Right hindlimb (tissue), 1 donor: ENCODE measurements at regions not wholly inside any gene's neighbourhood (a gene's known extent, or its start where the extent isn't known, plus 50 kb on each side); places are given as distances from the start of the nearest gene placed in this dataset.
"Not testable (repeated sequence)": the region's sequence is repeated elsewhere in the genome, so short reads cannot be mapped to it uniquely, and the experiment has no call there.

Experiments used
- DNase-seq: peaks from one replicate; pipeline ENCODE4 v3.0.0-alpha.2; 2018

DNA sequence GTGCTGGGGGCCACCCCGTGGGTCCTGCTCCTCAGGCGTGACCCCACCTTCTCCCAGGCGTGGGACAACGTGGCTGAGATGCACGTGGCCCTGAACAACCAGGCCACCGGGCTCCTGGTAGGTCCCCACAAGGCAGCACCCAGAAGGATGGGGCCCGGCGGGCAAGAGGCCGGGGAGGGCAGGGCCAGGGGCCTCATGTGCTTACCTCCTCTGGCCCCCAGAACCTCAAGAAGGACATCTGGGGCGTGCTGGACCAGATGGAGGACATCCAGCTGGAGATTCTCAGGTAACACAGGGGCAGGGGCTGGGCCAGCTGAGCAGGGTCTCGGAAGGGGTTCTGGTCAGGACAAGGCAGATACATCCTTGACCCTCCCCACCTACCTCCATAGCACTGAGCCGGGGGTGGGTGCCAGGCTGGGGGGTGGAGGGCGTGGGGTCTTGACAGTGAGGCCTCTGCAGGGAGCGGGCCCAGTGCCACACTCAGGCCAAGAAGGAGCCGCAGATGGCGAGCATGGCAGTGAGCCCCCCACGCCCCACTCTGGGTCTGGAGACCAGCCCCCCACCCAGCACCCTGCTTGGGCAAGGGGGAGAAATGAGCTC, 186.3 kb downstream of the IGLL1 start:
- DNase-seq: no peak

DNA sequence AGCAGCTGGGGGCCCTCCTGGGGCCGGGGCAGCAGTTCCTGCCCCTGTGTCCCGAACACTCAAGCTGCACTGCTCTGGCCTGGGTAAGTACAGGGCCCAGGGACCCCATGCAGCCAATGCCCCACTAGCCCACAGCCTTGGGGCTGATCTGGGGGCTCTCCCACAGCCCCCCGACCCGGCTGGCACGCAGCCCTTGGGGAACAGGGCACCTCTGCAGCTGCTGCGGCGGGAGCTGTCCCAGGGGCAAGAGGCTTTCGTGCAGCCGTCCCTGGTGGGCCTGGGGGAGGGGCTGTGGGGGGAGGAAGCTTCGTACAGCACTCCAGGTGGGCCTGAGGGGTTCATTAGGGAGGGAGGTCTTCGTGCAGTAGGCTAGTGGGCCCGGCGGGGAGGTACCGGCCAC, 186.9 kb downstream of the IGLL1 start:
- not testable (repeated sequence) for DNase-seq

DNA sequence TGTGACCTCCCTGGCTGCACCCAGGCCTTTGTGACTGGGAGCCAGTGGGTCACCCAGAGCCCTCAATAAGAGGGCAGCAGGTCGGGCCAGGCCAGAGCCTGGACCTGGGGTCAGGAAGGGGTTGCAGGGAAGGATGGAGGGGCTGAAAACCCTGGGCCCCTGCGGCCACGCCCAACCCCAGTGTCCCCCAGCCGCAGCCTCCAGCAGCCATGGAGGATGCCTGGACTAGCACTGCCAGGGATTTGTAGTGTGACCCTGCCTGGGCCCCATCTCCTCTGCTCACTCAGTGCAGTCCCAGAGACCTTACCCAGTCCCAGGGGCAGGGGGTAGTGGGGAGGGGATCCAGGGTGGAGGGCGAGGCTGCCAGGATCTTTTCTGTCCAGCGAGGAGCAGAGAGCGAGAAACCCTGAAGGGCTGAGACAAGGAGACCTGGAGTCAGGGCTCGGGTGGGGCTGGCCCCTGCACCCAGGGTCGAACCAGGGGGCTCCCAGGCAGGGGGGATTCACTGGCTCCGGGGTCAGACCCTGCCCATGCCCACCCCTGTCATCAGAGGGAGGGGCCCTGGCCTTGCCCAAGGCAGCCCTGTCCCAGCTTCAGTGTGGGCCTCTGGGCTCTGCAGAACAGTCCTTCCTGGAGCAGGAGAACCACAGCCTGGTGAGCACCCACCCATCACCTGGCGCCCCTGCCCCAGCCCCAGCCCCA, 187.5 kb downstream of the IGLL1 start:
- no peak for DNase-seq

DNA sequence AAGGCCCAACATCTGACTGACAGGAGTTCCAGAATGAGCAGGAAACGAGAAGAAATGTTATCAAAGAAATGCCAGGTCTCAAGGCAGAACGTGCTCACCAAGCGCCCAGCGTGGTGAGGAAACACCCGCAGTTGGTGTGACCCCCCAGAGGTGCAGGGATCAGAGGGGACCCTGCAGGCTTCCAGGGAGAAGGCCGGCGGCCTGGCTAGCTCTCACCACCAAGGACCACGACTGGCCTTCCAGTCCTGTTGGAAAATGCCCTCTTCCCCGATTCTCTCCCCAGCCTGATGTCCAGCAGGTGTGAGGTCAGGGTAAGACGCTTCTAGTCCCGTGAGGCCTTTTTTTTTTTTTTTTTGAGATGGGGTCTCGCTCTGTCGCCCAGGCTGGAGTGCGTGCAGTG, 189.1 kb downstream of the IGLL1 start:
- no peak for DNase-seq

DNA sequence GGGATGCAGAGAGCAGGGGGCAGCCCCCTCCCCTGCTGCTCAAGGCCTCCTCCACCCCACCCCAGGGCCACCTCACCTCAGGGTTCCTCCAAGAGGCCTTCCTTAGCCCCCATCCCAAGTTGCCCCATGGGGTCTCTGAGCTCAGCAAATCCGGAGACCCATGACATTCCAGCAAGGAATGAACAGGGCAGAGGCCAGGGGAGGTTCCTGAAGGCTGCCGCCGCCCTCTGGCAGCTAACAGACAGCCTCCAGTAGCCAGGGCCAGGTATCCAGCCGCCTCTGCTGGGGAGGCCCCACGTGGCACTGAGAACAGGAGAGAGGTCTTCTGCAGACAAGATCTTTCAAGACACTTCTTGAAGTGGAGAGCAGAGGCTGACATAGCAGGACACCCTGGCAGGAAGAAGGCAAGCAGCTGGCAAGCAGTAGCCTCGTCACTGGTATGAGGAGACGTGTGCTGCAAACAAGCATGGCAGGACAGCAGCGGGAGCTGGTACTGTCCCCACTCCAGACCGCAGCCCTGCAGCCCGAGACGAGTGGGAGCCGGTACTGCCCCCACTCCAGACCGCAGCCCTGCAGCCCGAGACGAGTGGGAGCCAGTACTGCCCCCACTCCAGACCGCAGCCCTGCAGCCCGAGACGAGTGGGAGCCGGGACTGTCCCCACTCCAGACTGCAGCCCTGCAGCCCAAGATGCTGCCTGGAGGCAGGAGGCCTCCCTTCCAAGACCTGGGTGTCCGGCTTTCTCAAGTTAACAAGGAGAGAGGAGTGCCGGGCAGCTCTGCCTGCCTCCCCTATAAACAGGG, 190.6 kb downstream of the IGLL1 start:
- no peak for DNase-seq

DNA sequence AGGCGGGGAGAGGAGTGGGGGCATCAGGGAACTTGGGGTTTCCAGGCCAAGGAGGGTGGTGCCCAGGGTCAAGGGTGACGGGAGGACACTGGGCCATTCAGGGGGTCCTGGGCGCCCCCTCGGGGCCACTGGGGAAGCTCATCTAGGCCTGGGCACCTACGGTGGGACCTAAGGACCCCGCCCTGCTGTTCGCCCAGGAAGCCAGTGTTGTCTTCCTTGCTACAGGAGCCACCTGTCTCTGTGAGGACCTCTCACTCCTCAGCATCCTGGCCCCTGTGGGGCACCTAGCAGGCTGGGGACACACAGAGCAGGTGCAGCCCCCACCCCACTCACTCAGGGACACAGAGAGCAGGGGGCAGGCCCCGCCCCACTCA, 191.6 kb downstream of the IGLL1 start:
- DNase-seq: no peak

DNA sequence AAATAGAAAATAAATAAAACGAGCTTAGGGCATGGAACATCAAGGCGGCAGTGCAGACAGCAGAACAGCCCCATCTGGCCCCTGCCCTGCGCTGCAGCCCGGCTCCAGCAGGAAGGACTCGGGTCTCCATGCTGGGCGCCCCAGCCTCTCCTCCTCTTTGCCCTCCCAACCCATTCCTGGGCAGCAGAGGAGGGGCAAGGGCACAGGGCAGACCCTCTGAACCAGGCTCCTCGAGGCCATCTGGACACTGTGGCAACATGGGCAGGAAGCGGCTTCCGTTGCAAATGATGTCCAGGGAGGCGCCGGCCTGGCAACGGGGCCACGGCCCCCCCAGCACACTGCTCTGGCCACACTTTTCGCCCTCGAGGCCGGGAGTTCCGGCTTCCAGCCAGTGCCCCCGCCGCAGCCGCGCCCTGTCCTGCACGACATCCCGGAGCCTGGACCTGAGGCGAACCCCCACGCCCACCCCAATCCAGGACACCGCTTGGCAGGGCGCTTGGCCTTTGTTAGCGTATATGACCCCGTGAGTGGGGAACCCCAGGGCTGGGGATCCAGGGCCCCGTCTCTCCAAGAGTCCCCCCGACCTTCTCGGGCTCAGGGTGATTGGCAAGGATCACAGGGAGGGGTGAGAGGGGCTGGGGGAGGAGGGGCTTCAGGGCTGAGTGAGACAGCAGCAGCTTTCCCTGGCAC, 192.1 kb downstream of the IGLL1 start:
- DNase-seq: no peak

DNA sequence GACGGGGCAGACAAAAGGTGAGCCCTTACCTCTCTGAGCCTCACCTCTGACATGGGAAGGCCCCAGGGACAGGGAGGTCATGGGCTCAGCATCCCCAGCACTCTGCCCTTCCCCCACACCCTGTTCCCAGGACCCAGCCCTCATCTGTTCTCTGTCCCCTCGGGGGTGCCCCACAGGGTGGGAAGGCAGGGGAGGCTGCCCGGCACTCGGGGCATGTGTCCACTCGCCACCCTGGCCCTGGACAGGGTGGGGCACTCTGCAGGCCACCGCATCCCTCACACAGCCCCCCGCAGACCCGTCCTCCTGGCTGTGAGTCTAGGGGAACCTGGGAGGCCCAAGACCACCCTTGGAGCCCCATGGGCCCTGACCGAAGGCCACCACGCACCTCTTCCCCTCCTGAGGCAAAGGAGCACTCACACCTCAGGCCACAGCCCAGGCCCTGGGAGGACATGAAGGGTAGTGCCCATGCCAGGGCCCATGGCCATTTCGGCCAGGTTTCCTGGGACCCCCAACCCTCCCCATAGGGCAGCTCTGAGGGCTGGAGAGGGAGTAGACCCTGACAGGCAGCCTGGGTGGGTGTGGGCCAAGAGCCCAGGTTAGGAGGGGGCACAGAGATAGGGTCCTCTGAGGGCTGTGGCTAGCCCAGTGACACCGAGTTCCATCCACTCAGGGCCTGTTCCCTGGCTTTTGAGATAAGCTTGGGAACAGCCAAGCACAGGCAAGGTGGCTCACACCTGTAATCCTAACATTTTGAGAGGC, 193.1 kb downstream of the IGLL1 start:
- DNase-seq: no peak

DNA sequence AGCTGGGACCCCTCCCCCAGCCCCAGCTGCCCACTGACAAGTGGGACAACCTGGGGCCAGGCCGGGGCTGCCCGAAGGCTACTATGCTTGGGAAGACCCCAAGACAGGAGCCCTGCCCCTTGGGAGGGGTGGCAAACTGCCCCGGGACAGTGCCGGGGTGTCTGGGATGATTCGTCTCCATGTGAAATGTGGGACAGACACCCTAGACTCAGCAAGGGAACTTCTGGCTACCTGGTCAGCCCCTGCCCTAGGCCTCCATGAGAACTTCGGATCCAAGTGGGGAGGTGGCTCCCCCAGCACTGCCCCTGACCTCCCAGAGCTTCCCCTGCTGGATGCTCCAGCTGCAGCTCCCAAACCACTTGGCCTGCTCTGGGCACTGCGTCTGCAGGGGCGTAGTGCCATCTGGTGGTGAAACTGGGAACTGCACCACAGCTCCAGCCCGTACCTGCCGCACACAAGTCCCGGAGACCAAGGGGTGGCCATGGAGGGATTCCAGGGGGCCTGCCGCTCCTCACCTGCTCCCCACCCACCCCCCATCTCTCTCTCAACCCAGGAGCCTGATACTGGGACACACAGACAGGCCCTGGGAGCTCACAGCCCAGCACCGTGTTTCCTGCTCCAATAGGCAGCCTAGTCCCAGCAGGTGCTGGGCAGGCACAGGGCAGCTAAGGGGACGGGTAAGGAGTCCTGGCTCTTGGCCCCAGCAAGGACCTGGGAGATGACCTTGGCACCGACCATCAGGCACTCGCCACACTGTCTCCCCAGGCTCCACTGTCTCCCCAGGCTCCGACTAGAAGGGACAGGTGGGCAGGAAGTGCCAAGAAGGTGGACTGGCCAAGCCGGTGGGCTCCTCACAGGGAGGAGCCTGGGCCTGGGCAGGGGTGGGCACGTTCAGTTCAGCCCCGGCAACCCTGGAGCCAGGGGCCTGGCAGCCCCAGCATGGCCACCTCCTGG, 194.1 kb downstream of the IGLL1 start:
- peak; percentile 84 for DNase-seq

DNA sequence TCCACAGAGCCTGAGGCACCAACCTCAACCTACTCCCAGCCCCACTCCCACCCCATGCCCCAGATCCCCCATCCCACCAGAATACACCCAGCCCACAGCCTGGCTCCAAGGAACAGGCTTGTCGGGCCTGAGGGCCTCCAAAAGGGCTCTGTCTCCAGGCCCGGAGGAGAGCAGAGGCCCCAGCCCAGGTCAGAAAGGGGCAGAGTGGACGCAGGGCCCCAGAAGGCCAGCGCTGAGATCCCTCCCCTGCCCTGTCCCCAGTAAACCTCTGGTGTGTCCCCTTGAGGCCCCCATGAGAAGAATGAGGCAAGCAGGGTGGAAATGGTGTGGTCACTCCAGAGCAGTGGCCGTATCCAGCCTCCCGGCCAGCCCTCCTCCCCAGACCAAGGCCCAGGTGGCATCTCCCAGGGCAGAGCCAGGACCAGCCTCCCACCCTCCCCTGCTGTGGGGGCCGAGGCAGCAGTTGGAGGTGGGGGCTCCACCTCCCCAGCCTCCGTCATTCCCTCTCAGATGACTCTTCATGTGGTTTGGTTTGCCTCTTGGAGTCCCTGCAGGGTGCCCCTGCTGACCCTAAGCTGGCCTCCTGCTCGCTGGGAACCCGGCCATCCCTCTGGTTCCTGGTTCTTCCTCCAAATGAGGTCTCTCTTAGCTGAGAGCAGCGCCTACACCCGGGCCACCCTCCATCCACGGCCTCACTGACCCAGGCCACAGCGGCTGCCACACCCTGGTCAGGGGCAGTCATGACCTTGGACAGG, 195.0 kb downstream of the IGLL1 start:
- DNase-seq: no peak

DNA sequence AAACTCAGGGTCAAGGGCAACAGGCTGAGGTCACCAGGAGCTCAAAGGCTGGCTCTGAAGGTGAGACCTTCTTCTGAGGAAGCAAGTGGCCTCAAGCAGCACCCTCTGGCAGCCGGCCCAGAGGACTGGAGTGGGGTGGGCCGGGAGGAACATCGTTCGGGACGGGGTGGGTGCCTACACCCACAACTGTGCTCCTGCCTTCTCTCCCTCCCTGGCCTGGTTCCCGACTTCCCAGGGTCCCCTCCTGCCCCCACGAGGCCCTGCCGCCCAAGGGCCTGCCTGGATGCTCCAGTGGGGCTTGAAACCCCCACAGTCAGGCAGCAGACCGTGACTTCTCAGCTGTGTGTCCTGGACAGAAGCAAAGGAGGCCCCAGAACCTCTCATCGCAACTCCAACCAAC, 195.7 kb downstream of the IGLL1 start:
- DNase-seq: no peak

DNA sequence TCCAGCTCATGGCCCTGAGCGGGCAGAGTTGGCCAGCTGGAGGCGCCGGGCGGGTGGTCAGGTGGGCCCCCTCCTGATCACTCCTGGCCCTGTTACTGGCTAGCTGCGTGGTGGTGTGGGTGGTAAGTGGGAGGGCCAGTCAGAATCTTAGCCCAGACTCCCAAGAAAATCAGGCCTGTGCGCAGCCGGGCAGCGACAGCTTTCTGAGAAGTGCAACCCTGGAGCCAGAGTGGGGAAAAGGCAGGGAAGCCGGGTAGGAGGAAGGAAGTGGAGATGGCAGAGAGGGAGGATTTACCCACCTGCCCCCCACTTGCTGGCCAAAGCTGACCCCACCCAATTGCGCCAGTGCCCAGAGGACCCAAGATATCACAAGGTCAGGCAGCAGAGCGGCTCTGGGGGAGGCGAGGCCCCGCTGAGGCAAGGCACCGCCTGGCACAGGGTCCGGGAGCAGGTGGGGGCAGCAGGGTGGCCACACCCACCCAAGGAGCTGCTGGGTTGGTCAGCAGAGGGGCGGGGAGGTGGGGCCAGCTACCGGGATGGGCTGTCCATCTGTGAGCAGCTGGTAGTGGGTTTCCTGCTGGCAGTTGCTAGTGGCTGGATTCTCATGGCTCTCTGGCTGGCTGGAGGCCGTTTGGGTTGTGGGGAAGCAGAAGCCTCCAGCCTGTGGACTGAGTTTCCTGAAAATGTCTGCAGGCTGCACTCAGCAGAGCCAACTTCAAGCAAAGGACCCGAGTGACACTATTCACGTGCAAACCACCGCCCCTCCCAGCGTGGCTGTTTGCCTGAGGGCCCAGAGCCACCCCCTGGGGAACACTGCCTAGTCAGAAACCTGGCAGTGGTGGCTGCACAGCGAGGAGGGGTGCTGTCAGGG, 196.4 kb downstream of the IGLL1 start:
- DNase-seq: peak; percentile 85

DNA sequence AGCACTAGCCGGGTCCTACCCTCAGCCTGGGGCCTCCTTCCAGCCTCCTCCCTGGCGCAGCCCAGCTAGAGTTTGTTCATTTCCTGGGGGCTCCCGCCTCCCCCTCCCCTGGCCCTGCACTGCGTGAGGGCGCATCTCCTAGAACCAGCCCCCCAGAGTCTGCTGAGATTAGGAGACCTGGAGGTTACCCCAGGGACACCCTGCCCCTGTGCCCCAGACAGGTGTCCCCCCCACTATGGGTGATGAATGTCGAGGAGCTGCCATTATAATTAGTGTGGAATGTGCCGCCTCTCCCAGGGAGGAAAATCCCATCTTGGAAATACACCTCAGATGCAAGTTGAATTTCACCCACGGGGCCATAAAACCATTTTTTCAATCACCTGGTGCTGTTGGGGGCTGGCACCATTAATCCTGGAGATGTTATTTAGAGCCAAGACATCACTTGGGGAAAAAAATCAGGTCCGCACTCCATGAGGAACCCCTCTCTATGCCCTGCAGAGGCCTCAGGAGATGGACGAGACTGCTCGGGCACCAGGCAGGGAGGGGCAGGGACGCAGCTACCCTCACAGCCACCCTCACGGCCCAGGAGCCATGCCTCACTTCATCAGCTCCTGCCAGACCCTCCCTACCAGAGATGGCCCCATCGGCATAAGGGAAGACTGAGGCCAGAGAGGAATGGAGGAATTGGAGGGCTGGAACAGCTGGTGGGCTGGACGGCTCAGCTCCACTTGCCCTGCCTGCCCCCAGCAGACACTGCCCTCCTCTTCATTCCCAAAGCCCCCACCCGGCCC, 197.5 kb downstream of the IGLL1 start:
- DNase-seq: no peak

DNA sequence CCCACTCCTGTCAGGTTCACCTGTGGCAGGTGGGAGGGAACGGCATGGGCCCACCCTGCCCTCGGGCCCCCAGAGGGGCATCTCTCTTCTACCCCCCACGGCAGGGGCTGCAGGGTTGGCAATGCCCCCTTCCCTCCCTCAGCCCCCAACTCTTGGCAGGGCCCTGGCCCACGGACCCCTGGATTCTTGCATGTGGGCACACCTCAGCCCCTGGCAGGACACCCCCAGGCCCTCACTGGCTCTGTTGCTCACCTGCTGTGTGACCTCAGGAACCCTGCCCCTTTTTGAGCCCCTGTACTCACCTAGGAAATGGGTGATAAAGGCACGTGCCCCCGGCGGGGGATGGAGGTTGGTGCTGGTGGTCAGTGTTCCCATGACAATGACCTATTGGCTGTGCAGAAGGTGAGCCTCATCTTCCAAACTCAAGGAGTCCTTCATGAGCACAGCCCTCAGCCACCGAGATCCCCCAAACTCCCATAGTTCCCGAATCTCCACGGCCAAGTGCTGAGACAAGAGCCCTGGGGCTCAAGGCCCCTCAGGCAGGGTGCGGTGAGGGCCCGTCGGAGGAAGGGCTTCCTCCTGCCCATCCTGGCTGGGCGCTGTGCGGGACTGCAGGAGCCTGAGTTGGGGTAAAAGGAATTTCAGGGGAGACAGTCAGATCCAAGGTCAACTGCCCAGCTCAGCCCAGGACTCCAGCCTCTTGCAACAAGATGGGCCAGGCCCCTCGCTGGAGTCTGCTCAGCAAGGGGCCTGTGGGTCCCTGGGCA, 198.2 kb downstream of the IGLL1 start:
- DNase-seq: no peak

DNA sequence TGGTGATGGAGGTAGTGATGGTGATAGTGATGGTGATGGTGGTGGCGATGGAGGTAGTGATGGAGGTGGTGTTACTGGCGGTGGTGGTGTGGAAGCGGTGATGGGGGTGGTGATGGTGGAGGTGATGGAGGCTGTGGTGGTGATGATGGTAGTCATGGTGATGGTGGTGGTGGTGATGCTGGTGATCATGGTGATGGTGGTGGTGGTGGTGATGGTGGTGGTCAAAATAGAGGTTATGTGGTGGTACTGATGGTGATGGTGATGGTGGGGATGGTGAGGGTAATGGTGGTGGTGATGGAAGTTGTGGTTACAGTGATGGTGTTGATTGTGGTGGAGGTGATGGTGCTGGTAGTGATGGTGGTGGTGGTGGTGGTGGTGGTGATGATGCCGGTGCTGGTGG, 199.2 kb downstream of the IGLL1 start:
- DNase-seq: no peak

DNA sequence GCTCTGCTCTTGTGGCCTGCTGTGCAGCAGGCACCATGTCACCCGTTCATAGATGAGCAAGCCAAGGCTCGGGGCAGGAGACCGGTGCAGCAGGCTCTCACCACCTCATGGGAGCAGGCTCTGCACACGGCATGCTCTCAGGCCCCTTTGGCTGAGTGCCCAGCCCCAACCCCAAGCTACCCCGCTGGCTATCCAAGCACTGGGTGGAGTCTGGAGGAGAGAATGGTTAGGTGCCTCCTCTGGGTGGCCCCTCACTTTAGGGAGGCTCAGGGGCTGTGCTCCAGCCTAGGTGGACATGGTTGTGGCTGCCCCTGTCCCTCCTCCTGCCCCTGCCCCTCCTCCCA, 199.9 kb downstream of the IGLL1 start:
- DNase-seq: no peak

DNA sequence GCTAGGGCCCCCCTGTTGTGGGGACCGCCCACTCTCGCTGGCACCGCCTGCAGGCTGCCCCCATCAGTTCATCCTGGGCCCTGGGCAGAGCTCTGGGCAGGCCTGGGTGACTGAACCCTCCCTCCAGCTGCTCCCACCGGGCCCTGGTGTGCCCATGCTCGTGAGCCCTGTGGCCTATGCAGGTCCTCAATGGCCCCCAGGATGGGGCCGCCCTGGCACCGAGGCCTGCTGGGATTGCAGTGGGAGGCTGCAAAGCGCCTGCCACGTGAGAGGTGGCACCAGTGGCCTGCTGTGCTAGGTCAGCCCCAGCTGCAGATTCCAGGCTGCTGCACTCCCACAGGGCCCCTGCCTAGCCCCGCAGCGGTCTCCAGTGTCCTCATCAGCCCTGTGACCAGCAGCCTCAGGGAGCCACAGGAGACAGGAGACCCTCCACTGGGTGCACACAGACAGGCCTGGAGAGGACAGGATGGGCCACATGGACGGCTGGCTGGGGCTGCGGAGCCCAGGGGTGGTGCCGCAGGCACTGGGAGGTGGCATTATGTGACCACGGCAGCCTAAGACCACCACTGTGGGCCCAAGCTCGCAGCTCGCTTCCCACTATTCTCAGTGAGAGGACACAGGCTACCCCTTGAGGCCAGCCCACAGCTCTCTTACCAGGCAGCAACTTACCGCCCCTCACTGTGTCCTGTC, 199.4 kb downstream of the BCR start:
- not testable (repeated sequence) for DNase-seq

DNA sequence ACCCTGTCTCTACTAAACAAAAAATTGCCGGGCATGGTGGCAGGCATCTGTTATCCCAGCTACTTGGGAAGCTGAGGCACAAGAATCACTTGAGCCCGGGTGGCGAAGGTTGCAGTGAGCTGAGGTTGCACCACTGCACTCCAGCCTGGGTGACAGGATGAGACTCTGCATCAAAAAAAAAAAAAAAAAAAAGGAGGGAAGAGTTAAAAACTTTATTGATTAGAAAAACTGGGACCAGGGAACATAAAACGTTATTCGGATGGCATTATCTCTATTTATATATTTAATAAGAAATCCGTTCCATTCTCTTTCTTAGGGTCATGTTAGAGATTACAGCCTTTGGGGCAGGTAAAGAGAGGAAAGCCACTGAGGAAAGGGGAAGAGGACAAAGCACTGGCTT, 197.5 kb downstream of the BCR start:
- no peak for DNase-seq
